GM19452 (cell line): ENCODE measurements at regions not wholly inside any gene's neighbourhood (a gene's known extent, or its start where the extent isn't known, plus 50 kb on each side); places are given as distances from the start of the nearest gene placed in this dataset.

ENCODE experiments used
- ATAC-seq: cut with Tn5 transposase; IDR thresholded peaks from one replicate; pipeline ENCODE4 v1.9.1; 2021; ENCODE audit not compliant: unreplicated experiment

DNA sequence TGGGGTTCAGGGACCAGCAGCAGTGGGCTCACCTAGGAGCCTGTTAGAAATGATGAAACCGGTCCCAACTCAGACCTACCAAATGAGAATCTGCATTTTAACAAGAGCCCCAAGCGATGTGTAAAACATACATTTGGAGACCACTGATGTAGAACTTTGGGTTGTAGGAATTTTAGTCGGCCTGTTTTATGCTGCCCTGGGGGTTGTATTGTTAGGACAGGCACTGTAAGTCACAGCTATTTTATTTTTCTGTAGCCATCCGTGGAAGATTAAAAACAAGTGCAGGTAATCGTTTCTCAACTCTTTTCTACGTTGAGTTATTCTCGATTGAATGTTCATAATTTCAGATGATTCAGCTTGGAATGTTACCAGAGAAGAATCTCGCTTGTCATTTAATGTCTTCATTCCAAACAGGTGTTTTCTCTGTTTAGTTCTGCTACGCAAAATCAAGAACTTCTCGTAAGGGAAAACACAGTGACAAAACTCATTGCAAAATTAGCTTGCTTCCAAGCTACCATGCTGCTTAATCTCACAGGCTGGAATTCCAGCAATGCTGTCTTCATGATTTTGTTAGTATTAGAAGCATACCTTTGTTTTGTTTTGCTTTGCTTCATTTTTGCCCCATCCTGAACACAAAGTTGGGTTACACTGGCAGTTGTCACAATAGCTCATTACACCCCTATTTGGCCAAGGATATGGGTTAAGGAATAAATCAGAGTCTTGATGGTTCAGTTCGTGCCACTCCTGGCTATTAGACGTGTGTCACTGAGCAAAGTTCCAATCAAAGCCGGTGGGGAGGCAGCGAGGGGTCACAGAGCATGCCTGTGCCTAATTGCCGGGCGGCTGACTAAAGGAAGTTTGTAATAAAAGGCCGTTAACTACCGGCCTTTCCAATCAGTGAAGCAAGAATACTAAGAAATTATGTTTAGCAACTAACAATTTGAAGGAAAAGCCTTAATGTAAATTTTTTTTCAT lies 676.9 kb downstream of the GATA3 start:
- ATAC-seq = no peak

DNA sequence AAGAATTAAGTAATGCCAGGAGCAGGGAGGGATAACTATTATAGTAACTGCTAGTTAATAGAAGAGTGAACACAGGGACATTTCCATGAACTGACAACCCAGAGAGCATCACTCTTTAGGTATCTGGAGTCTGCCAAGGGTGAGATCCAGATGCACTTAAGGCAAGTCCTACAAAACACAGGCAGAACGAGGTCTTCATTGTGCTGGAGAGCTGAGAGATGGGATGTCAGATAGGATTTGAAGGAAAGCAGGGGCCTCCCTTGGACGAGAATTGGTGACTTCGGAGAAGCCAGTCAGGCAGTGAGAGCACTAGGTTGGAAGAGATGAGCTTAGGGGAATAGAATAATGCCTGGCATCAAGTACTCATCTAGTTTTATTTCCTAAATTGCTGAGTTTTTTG lies 684.5 kb downstream of the GATA3 start:
- ATAC-seq = no peak

DNA sequence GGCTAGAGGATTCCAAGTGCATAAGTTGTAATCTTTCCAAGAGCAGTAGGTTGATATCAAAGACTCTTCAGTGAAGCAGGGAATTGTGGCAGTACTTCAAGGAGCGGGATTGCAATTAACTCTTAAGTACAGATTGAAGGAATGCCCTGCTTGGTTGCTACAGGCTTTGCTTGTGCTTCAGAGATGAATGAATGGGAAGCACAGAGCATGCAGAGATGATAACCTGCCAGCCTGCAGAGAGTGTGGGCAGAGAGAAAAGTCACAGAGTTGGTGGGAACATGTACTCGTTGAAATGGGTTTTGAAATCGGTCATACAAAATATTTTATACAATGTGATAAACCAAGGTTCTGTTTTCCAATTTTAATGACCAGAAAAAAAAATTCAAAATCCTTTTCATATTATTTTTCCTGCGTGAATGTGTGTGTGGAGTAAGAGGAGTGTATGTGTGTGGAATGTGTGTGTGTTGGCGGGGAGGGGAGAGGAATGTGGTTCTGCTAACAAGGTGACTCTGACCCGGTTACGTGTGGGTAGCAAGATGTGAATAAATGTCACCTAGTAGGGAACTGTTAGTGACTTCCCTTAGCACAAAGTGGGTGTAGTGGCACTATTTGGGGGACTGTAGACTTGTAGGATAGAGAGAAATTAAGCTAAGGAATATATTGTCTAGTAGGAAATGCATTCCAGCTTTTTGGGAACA lies 697.8 kb downstream of the GATA3 start:
- ATAC-seq = no peak

DNA sequence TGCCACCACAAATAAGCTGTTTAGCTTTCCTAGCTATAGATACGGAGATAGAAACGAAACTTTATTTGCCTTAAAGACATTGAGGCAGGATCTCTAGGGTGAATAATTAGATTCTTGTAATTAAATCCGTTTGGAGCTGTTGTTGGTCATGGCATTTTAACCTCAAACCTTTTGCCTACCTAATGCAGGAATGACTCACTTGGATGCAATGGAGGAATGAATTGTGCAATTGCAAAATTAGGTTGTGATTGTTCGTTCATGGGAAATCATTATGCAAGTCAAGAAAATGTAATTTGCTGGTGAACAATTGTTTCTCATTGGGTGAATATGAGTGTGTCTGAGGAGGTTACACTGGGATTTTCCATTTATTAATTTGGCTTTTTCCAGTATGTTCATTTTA lies 703.5 kb downstream of the GATA3 start:
- ATAC-seq = no peak

DNA sequence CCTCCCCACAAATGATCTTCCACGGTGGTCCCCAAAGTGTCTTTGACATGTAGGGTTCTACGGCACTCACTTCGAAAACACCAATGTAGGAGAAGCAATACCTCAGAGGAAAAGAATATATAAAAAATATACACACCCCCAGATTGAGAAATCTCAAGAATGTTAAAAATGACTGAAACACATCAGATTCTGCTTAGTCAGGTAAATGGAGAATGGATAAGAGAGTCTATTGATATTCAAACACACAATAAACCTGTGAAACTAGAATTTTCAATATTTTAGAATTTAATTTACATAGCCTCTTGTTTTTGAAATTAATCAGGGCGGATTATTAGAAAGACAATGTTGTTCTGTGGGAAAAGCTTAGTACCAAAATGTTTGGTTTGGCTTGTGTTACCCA lies 712.4 kb downstream of the GATA3 start:
- ATAC-seq = no peak

DNA sequence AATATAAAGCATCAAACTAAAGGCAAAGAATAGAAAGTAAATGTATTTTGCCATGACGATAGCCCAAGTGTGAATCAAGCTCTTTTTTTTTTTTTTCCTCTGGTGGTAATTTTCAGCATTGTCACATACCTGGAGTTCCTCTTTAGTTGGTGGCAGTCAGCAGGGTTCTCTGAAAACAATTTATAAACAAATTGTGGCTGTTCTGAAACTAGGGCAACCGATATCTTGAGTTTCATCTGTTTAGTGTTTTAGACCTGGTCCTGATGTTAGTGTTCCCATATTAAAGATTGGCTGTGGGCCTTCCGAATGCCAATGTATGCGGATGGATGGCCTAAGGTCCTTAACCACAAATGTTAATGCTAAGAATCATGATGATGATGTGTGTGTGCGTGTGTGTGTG lies 713.1 kb downstream of the GATA3 start:
- no peak for ATAC-seq

DNA sequence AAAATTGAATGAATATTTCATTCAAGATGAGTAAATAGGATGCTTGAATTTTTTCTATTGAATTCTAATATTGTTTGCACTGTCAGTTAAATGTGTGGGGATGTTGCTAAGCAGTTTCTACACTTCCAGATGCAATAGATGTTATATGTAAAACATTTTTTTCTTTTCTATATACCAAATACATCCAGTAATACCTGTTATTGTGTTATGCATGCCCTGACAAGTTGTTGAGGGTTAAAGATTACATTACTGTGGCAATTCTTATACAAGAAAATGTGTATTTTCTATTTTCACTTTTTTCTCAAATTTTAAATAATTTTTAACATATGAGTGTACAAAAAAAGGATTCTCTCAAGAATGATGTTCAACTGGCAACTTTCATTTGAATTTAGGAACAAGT lies 713.9 kb downstream of the GATA3 start:
- ATAC-seq = no peak

DNA sequence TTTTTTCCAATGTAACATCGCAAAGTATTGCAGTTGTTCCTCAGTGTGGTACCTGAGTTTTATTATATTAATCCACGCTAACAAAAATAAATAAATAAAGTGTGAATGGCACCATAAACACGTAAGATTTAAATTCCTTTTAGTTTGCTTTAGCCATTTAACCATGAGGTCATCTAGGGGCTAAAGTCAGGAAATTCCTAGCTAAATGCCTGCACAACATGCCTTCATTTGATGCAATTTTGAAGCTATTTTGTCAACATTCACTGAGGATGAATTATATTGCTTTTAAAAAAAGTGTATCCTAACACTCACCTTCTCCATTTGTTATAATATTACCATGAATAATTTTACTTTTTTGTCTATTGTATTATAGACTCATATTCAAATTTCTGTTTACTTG lies 714.4 kb downstream of the GATA3 start:
- ATAC-seq = no peak

DNA sequence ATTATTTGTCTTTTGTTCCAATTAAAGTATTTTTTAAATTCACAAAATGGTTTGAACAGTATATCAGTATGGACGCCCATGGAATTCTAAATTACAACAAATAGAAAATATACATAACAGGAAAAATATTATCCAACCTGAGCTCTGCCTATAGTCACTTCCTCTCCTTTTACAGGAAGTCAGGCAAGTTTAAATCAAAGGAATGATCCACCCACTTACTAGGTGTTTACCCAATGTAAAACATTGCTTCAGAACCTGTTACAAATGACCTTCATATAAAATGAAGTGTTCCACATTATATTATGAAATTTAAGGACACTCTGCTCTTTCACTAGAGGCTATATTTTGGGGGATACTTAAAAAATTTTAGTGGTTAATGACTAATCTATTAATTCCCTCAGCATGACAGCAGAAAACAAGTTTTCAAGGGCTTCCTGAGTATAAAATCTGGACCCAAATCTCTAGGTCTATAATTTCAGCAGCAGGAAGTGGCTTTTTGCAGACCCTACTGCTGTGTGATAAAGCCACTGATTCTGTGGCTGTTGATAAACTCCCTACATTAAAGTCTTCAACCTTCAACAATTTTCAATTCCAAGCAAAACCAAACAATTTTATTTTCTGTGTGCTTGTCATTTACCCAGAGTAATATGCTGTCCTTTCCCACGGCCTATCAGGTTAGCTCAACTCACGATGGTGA lies 722.6 kb downstream of the GATA3 start:
- no peak for ATAC-seq

DNA sequence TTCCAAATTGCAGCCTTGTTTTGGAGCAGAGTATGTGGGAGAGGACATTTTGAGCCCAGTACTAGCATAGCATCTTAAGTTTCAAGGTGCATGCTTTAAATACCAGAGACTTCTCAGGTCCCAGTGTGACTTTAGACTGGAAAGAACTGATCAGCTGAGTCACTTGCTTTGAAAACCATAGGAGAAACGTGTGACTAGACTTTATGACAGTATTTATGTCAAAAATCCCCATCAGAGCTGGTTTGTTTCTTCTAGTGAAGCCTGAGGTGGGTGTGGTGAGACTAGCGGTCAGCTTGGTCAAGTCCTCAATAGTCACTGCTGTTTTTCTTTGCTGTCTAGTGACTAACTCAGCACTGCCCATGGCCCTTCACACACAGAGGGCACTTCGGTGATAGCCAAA lies 724.2 kb downstream of the GATA3 start:
- ATAC-seq = no peak

DNA sequence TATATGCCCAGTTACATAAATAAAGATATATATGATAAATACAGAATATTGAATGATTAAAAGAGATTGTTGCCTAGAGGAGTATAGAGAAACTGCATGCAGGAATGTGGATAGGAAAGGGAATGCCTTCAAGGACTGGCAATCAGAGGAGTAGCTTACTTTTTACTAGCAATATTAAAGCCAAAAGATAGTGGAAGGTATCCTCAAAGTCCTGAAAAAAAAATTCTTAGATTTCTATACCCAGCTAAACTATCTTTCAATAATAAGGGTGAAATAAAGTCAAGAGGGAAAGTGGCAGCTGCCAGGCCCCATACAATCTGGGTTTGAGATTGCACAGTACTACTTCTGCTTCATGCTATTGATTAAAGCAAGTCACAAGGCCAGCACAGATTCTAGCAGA lies 733.2 kb downstream of the GATA3 start:
- ATAC-seq = no peak

DNA sequence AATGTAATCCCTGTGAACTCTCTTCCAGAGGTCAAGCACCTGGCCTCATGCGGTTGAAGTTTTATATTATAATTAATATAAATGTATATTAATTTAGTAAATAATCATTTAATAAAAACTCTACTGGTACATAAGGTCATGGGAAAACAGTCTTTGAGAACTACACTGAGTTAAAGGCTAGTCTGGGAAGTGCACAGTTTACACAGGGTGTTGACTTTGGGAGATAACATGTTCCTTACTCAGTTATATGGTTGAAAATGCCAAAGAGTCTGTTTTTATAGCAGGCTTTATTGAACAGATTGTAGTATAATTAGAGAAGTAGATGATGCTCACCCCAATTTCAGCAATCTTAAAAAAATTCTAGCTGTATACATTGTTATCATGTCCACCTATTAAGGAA lies 735.9 kb downstream of the GATA3 start:
- ATAC-seq = no peak

DNA sequence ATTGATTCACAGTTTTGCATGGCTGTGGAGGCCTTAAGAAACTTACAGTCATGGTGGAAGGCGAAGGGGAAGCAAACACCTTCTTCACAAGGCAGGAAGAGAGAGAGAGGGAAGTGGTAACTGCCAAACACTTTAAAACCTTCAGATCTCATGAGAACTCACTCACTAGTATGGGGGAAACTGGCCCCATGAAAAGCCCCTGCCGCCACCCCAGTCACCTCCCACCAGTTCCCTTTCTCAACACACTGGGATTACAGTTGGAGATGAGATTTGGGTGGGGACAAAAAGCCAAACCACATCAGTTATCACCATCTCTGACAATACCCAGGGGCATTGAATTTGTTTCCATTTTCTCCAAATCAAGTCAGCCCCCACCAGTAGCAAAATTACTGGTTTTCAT lies 740.4 kb downstream of the GATA3 start:
- no peak for ATAC-seq

DNA sequence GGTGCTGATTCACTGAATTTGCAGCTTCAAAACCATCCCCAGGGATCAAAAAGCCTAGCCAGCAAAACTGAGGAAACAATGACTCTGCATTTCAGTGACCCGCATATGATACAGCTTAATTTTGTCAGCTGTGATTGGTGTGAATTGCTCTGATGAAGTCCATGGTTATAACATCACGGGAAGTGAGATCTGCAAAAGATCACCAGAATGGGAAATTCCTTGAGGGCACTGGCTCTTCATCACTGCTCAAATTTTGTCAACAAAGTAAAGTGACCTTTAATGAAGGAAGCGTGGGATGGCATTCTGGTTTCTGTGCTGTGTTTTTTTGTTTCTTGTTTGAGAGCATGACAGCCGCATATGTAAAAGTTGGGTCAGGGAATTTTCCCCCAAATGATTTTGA lies 745.9 kb downstream of the GATA3 start:
- ATAC-seq = no peak

DNA sequence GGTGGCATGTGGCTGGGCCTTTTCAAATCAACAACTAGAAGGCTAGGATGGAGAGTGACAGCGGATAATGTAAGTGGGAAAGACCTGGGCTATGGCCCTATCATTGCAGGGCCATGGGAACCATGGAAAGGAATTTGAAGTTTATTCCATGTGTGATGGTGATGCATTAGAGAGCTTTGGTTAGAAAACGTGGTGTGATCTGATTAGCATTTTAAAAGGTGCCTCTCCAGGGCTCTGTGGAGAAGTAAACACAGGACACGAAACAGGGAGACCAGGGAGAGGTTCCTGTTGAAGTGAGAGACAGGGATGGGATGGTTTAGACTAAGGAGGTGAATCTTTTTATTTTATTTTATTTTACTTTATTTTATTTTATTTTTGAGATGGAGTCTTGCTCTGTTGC lies 749.5 kb downstream of the GATA3 start:
- ATAC-seq = no peak

DNA sequence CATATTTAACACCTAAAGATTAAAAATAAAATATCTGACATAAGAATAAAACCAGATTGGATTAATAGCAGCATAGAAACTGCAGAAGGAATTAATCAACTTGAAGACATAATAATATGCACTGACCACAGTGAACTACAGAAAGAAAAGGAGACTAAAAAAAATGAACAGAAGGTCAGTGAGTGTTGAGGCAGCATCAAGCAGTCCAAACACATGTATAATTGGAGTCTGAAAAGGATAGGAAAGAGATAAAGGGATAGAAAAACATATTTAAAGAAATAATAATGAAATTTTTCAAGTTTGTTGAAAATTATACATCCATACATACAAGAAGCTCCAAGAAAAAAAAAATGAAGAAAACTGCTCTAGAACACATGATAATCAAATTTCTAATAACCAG lies 756.2 kb downstream of the GATA3 start:
- no peak for ATAC-seq

DNA sequence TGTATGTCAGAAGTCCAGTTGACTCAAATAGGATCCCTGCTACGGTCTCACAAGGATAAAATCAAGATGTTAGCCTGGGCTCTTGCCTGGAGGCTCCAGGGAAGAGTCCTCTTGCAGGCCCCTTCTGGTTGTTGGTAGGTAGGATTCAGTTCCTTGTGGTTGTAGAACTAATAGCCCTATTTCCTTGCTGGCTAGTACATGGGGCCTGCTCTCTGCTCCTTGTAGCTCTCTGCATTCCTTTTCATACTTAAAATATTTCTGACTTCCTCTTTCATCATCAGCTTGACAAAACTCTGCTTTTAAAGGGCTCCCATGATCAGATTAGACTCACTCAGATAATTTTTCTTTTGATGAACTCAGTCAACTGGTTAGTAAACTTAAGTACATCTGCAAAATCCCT lies 756.7 kb downstream of the GATA3 start:
- ATAC-seq = no peak

DNA sequence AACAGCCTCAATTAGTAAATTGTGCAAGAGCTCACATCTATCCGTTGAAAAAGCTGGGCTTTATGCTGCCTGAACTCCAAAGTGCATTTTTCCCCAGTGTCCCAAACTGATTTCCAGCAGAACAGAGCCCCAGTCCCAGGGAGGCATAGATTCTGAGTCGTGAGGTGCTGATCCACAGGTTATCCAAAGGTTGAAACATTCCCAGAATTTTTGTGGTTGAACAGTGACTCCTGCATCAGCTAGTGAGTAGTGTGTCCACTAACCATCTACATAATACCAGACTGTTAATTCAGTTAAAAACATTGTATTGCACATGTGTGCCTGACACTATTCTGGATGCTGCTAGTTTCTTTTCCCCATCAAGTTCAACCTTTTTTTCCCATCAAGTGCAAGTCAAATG lies 761.5 kb downstream of the GATA3 start:
- ATAC-seq = no peak

DNA sequence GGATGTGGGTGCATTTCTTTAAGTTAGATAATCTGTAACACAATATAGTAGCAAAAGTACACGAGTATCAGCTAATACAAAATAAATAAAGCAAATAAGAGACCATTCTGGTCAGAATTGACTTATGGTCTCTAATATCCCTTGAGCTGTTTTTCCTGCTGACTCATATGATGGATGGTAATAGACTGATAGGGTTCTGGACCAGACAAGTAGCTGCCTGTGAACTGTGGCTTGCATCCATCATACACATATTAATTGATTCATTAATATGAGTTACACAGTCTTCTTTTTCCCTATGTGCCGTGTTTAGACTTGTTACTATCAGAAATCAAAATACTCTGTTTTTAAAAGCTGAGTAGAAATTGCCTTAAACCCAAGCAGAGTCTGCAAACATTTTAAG lies 762.8 kb downstream of the GATA3 start:
- ATAC-seq = no peak

DNA sequence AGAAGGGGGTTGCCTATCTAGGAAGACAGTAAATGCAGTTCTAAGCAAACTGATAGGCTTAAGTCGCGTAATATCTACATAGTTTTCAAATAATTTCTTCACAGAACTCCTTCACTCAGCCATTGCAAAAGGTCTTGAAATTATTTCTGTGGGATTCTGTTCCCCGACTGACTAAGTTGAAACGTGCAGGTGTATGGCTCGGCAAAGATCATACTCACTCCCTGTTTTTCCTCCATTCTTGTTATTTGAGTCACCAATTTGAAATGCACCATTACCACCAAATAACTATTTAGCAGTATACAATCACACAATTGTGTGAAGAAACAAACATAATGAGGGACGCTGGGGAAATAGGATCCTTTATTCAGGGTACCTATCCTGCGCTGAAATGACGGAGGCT lies 771.1 kb downstream of the GATA3 start:
- ATAC-seq = no peak

DNA sequence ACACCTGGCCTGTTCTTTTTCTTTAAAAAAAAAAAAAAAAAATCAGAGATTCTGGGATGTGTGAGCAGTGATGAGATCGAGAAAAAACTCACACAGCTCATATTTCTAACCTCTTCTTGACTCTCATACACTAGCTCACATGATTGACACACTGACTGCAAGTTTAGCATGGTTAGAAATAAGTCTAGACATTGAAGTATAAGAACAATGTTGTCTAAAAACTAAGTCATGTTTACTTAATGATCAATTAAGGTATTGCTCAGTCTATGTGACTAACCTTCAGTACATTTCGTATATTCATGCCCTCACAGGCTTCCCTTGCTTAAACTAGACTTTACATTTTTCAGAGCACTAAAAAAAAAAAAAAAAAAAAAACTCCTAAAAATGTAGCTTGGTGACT lies 775.1 kb downstream of the GATA3 start:
- ATAC-seq = no peak

DNA sequence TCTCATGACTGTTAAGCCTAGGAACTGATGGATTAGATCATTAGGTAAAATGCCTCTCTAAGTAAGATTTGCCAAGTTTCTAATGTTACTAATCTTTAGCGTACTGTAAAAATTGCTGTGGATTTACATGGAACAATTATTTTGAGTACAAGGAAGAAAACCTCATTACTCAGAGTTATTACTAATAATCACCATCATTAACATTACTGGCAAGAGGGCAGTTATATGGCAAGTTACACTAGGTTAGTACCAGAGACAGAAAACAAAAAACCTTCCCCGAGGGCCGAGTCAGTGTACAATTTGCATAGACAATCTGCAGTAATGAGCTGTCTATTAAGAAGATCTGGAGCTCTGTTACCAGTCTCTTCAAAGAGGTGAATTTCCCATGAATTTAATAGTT lies 775.6 kb downstream of the GATA3 start:
- no peak for ATAC-seq
